Coronary artery (tissue), 2 donors: ENCODE measurements at regions not wholly inside any gene's neighbourhood (a gene's known extent, or its start where the extent isn't known, plus 50 kb on each side); places are given as distances from the start of the nearest gene placed in this dataset.

Source experiments
- DNase-seq: peaks from one replicate; pipeline ENCODE4 v3.0.0-alpha.2; 2017; ENCODE audit warnings: low spot score
- H3K27ac ChIP-seq, 2 donors: fragments of 200-600 bp; sonication (generic); one replicate each; pipeline ENCODE4 v1.5.1; 2016 to 2019
- H3K4me3 ChIP-seq: fragments of 200-600 bp; sonication (generic); 2 replicates; pipeline ENCODE4 v1.5.1; 2016; ENCODE audit warnings: mild to moderate bottlenecking, moderate library complexity
- CTCF ChIP-seq: fragments of 200-600 bp; sonication (generic); IDR thresholded peaks from one replicate; pipeline ENCODE4 v1.5.1; 2019; ENCODE audit warnings: antibody characterized with exemption

GRCh38 chr6:169380493-169380892 lies 126.8 kb upstream of the THBS2 start:
- no peak overlapping the region for H3K4me3 ChIP-seq
- no peak for TF ChIP-seq CTCF
- no peak overlapping the region for H3K27ac ChIP-seq
- DNase-seq: peak; percentile 66

GRCh38 chr6:169379495-169380070 lies 125.9 kb upstream of the THBS2 start:
- Histone ChIP-seq H3K27ac (no peak overlapping the region), H3K4me3 (no peak overlapping the region)
- no peak for TF ChIP-seq CTCF
- DNase-seq: no peak

- no peak for TF ChIP-seq CTCF
- H3K27ac ChIP-seq: no peak overlapping the region
Measured at GRCh38 chr6:169378620-169379381, 125.2 kb upstream of the THBS2 start.

GRCh38 chr6:169376458-169376857 lies 122.8 kb upstream of the THBS2 start:
- Histone ChIP-seq H3K27ac (no peak overlapping the region), H3K4me3 (no peak overlapping the region)
- peak; percentile 24 for DNase-seq
- no peak for TF ChIP-seq CTCF

More at GRCh38 chr6:169378620-169379381, 125.2 kb upstream of the THBS2 start:
- H3K4me3 ChIP-seq: no peak overlapping the region
- no peak for DNase-seq

GRCh38 chr6:169372589-169372988 lies 118.9 kb upstream of the THBS2 start:
- H3K27ac ChIP-seq: no peak overlapping the region
- H3K4me3 ChIP-seq: no peak overlapping the region
- TF ChIP-seq CTCF: no peak
- no peak for DNase-seq

- DNase-seq: no peak
- no peak overlapping the region for H3K27ac ChIP-seq
- no peak overlapping the region for H3K4me3 ChIP-seq
- TF ChIP-seq CTCF: no peak
Measured at GRCh38 chr6:169371344-169372127, 117.9 kb upstream of the THBS2 start.
